ENCODE measurements at regions not wholly inside any gene's neighbourhood (a gene's known extent, or its start where the extent isn't known, plus 50 kb on each side); places are given as distances from the start of the nearest gene placed in this dataset.

DNA sequence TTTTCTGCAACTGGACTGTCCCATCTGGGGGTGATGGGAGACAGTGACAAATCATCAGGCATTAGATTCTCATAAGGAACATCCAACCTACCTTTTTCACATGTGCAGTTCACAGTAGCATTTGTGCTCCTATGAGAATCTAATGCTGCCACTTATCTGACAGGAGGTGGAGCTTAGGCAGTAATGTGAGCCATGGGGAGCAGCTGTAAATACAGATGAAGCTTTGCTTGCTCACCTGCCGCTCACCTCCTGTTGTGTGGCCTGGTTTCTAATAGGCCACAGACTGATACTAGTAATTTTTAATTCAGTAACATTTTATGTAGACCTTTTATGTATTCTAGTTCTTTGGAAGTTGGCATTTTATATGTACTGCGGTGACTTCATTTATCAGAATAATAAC, 180.1 kb upstream of the SPOPL start:
- TF ChIP-seq, protein P1, sequence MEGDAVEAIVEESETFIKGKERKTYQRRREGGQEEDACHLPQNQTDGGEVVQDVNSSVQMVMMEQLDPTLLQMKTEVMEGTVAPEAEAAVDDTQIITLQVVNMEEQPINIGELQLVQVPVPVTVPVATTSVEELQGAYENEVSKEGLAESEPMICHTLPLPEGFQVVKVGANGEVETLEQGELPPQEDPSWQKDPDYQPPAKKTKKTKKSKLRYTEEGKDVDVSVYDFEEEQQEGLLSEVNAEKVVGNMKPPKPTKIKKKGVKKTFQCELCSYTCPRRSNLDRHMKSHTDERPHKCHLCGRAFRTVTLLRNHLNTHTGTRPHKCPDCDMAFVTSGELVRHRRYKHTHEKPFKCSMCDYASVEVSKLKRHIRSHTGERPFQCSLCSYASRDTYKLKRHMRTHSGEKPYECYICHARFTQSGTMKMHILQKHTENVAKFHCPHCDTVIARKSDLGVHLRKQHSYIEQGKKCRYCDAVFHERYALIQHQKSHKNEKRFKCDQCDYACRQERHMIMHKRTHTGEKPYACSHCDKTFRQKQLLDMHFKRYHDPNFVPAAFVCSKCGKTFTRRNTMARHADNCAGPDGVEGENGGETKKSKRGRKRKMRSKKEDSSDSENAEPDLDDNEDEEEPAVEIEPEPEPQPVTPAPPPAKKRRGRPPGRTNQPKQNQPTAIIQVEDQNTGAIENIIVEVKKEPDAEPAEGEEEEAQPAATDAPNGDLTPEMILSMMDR (IDR thresholded peaks at IDR 0.05), result no peak
- TF ChIP-seq POLR2A (IDR thresholded peaks at IDR 0.05), result no peak

Measured in adrenal gland (tissue), 5 donors.